ENCODE measurements at regions not wholly inside any gene's neighbourhood (a gene's known extent, or its start where the extent isn't known, plus 50 kb on each side); places are given as distances from the start of the nearest gene placed in this dataset.
"Not testable (repeated sequence)": the region's sequence is repeated elsewhere in the genome, so short reads cannot be mapped to it uniquely, and the experiment has no call there.

GRCh38 chr2:18940184-18940583 lies 350.8 kb upstream of the NT5C1B start:
- Histone ChIP-seq H3K9me3 (ENCODE audit: control insufficient read depth in 5 of 5, low read length in 5 of 5) (no peaks in the 10 kb centered on the region), H3K4me3 (ENCODE audit: low read depth in 1 of 5, low read length in 5 of 5) (no peak overlapping the region), H3K4me1 (ENCODE audit: control insufficient read depth in 5 of 5, insufficient read depth in 5 of 5, low read length in 5 of 5) (no peaks in the 10 kb centered on the region), H3K9ac (ENCODE audit: low read length in 5 of 5) (no peak overlapping the region), H3K36me3 (ENCODE audit: control insufficient read depth in 5 of 5, insufficient read depth in 5 of 5, low read length in 5 of 5) (no peaks in the 10 kb centered on the region), H3K27ac (ENCODE audit: low read depth, low read length) (no peak overlapping the region), H3K27me3 (ENCODE audit: control insufficient read depth in 5 of 5, insufficient read depth in 4 of 5, low read length in 5 of 5) (no peaks in the 10 kb centered on the region)

- H3K9me3 ChIP-seq (ENCODE audit: control insufficient read depth in 5 of 5, low read length in 5 of 5); H3K4me1 ChIP-seq (ENCODE audit: control insufficient read depth in 5 of 5, insufficient read depth in 5 of 5, low read length in 5 of 5); H3K36me3 ChIP-seq (ENCODE audit: control insufficient read depth in 5 of 5, insufficient read depth in 5 of 5, low read length in 5 of 5); H3K9ac ChIP-seq (ENCODE audit: low read length in 5 of 5); H3K27ac ChIP-seq (ENCODE audit: low read depth, low read length); H3K4me3 ChIP-seq (ENCODE audit: low read depth in 1 of 5, low read length in 5 of 5); H3K27me3 ChIP-seq (ENCODE audit: control insufficient read depth in 5 of 5, insufficient read depth in 4 of 5, low read length in 5 of 5): not testable (repeated sequence)
Measured at GRCh38 chr2:18939740-18940139, 350.4 kb upstream of the NT5C1B start.

GRCh38 chr2:18934886-18935285 lies 345.5 kb upstream of the NT5C1B start:
- H3K27ac ChIP-seq (ENCODE audit: low read depth, low read length), result no peak overlapping the region
- no peaks in the 10 kb centered on the region for H3K9me3 ChIP-seq (ENCODE audit: control insufficient read depth in 5 of 5, low read length in 5 of 5)
- no peak overlapping the region for H3K4me3 ChIP-seq (ENCODE audit: low read depth in 1 of 5, low read length in 5 of 5)
- no peaks in the 10 kb centered on the region for H3K4me1 ChIP-seq (ENCODE audit: control insufficient read depth in 5 of 5, insufficient read depth in 5 of 5, low read length in 5 of 5)
- H3K27me3 ChIP-seq (ENCODE audit: control insufficient read depth in 5 of 5, insufficient read depth in 4 of 5, low read length in 5 of 5), result no peaks in the 10 kb centered on the region
- H3K9ac ChIP-seq (ENCODE audit: low read length in 5 of 5), result no peak overlapping the region
- no peaks in the 10 kb centered on the region for H3K36me3 ChIP-seq (ENCODE audit: control insufficient read depth in 5 of 5, insufficient read depth in 5 of 5, low read length in 5 of 5)

GRCh38 chr2:18932853-18933252 lies 343.5 kb upstream of the NT5C1B start:
- Histone ChIP-seq H3K27ac (ENCODE audit: low read depth, low read length) (no peak overlapping the region), H3K9ac (ENCODE audit: low read length in 5 of 5) (no peak overlapping the region), H3K9me3 (ENCODE audit: control insufficient read depth in 5 of 5, low read length in 5 of 5) (no peaks in the 10 kb centered on the region), H3K27me3 (ENCODE audit: control insufficient read depth in 5 of 5, insufficient read depth in 4 of 5, low read length in 5 of 5) (no peaks in the 10 kb centered on the region), H3K36me3 (ENCODE audit: control insufficient read depth in 5 of 5, insufficient read depth in 5 of 5, low read length in 5 of 5) (no peaks in the 10 kb centered on the region), H3K4me1 (ENCODE audit: control insufficient read depth in 5 of 5, insufficient read depth in 5 of 5, low read length in 5 of 5) (peaks cover 0 to under 1% (median 0%) of the 10 kb centered on the region in 5 donors), H3K4me3 (ENCODE audit: low read depth in 1 of 5, low read length in 5 of 5) (no peak overlapping the region)

GRCh38 chr2:18930971-18931370 lies 341.6 kb upstream of the NT5C1B start:
- Histone ChIP-seq H3K27ac (ENCODE audit: low read depth, low read length) (no peak overlapping the region), H3K4me1 (ENCODE audit: control insufficient read depth in 5 of 5, insufficient read depth in 5 of 5, low read length in 5 of 5) (peaks cover 0 to 5% (median 0%) of the 10 kb centered on the region in 5 donors), H3K4me3 (ENCODE audit: low read depth in 1 of 5, low read length in 5 of 5) (no peak overlapping the region), H3K9me3 (ENCODE audit: control insufficient read depth in 5 of 5, low read length in 5 of 5) (no peaks in the 10 kb centered on the region), H3K9ac (ENCODE audit: low read length in 5 of 5) (no peak overlapping the region), H3K36me3 (ENCODE audit: control insufficient read depth in 5 of 5, insufficient read depth in 5 of 5, low read length in 5 of 5) (no peaks in the 10 kb centered on the region), H3K27me3 (ENCODE audit: control insufficient read depth in 5 of 5, insufficient read depth in 4 of 5, low read length in 5 of 5) (no peaks in the 10 kb centered on the region)

GRCh38 chr2:18927525-18928232 lies 338.3 kb upstream of the NT5C1B start:
- Histone ChIP-seq H3K36me3 (ENCODE audit: control insufficient read depth in 5 of 5, insufficient read depth in 5 of 5, low read length in 5 of 5) (no peaks in the 10 kb centered on the region), H3K4me1 (ENCODE audit: control insufficient read depth in 5 of 5, insufficient read depth in 5 of 5, low read length in 5 of 5) (peaks cover 0 to 5% (median 0%) of the 10 kb centered on the region in 5 donors), H3K27me3 (ENCODE audit: control insufficient read depth in 5 of 5, insufficient read depth in 4 of 5, low read length in 5 of 5) (no peaks in the 10 kb centered on the region), H3K9me3 (ENCODE audit: control insufficient read depth in 5 of 5, low read length in 5 of 5) (no peaks in the 10 kb centered on the region), H3K27ac (ENCODE audit: low read depth, low read length) (no peak overlapping the region), H3K4me3 (ENCODE audit: low read depth in 1 of 5, low read length in 5 of 5) (no peak overlapping the region), H3K9ac (ENCODE audit: low read length in 5 of 5) (no peak overlapping the region)

GRCh38 chr2:18926631-18927524 lies 337.5 kb upstream of the NT5C1B start:
- Histone ChIP-seq H3K27me3 (ENCODE audit: control insufficient read depth in 5 of 5, insufficient read depth in 4 of 5, low read length in 5 of 5) (no peaks in the 10 kb centered on the region), H3K9me3 (ENCODE audit: control insufficient read depth in 5 of 5, low read length in 5 of 5) (no peaks in the 10 kb centered on the region), H3K9ac (ENCODE audit: low read length in 5 of 5) (no peak overlapping the region), H3K4me3 (ENCODE audit: low read depth in 1 of 5, low read length in 5 of 5) (no peak overlapping the region), H3K27ac (ENCODE audit: low read depth, low read length) (no peak overlapping the region), H3K36me3 (ENCODE audit: control insufficient read depth in 5 of 5, insufficient read depth in 5 of 5, low read length in 5 of 5) (no peaks in the 10 kb centered on the region), H3K4me1 (ENCODE audit: control insufficient read depth in 5 of 5, insufficient read depth in 5 of 5, low read length in 5 of 5) (peaks cover 0 to 5% (median 0%) of the 10 kb centered on the region in 5 donors)

GRCh38 chr2:18925296-18925695 lies 335.9 kb upstream of the NT5C1B start:
- Histone ChIP-seq H3K27me3 (ENCODE audit: control insufficient read depth in 5 of 5, insufficient read depth in 4 of 5, low read length in 5 of 5) (no peaks in the 10 kb centered on the region), H3K9me3 (ENCODE audit: control insufficient read depth in 5 of 5, low read length in 5 of 5) (no peaks in the 10 kb centered on the region), H3K27ac (ENCODE audit: low read depth, low read length) (no peak overlapping the region), H3K4me3 (ENCODE audit: low read depth in 1 of 5, low read length in 5 of 5) (no peak overlapping the region), H3K4me1 (ENCODE audit: control insufficient read depth in 5 of 5, insufficient read depth in 5 of 5, low read length in 5 of 5) (peaks cover 0 to 5% (median 0%) of the 10 kb centered on the region in 5 donors), H3K36me3 (ENCODE audit: control insufficient read depth in 5 of 5, insufficient read depth in 5 of 5, low read length in 5 of 5) (no peaks in the 10 kb centered on the region), H3K9ac (ENCODE audit: low read length in 5 of 5) (no peak overlapping the region)

GRCh38 chr2:18924886-18925285 lies 335.5 kb upstream of the NT5C1B start:
- Histone ChIP-seq H3K9ac (ENCODE audit: low read length in 5 of 5) (no peak overlapping the region), H3K9me3 (ENCODE audit: control insufficient read depth in 5 of 5, low read length in 5 of 5) (no peaks in the 10 kb centered on the region), H3K27me3 (ENCODE audit: control insufficient read depth in 5 of 5, insufficient read depth in 4 of 5, low read length in 5 of 5) (no peaks in the 10 kb centered on the region), H3K36me3 (ENCODE audit: control insufficient read depth in 5 of 5, insufficient read depth in 5 of 5, low read length in 5 of 5) (no peaks in the 10 kb centered on the region), H3K27ac (ENCODE audit: low read depth, low read length) (no peak overlapping the region), H3K4me1 (ENCODE audit: control insufficient read depth in 5 of 5, insufficient read depth in 5 of 5, low read length in 5 of 5) (peaks cover 0 to 5% (median 0%) of the 10 kb centered on the region in 5 donors), H3K4me3 (ENCODE audit: low read depth in 1 of 5, low read length in 5 of 5) (no peak overlapping the region)

- no peak overlapping the region for H3K27ac ChIP-seq (ENCODE audit: low read depth, low read length)
- H3K4me1 ChIP-seq (ENCODE audit: control insufficient read depth in 5 of 5, insufficient read depth in 5 of 5, low read length in 5 of 5), result peaks cover 0 to 5% (median 0%) of the 10 kb centered on the region in 5 donors
- H3K27me3 ChIP-seq (ENCODE audit: control insufficient read depth in 5 of 5, insufficient read depth in 4 of 5, low read length in 5 of 5), result no peaks in the 10 kb centered on the region
- no peaks in the 10 kb centered on the region for H3K9me3 ChIP-seq (ENCODE audit: control insufficient read depth in 5 of 5, low read length in 5 of 5)
- H3K9ac ChIP-seq (ENCODE audit: low read length in 5 of 5), result no peak overlapping the region
- H3K4me3 ChIP-seq (ENCODE audit: low read depth in 1 of 5, low read length in 5 of 5), result no peak overlapping the region
- no peaks in the 10 kb centered on the region for H3K36me3 ChIP-seq (ENCODE audit: control insufficient read depth in 5 of 5, insufficient read depth in 5 of 5, low read length in 5 of 5)
Measured at GRCh38 chr2:18924386-18924785, 335.0 kb upstream of the NT5C1B start.

All from subcutaneous abdominal adipose tissue (tissue), 5 donors.